Activated T-helper 1 cell treated with anti-CD3 and anti-CD28 coated beads, Interleukin-2, amount 50 U/mL, for 16 hours (primary cell): ENCODE measurements at regions not wholly inside any gene's neighbourhood (a gene's known extent, or its start where the extent isn't known, plus 50 kb on each side); places are given as distances from the start of the nearest gene placed in this dataset.
"Not testable (repeated sequence)": the region's sequence is repeated elsewhere in the genome, so short reads cannot be mapped to it uniquely, and the experiment has no call there.

Source experiments
- DNase-seq, 2 donors: peaks; one replicate each; pipeline ENCODE4 v3.0.0-alpha.2; 2020; ENCODE audit warnings: low read depth in 1 of 2, low spot score in 1 of 2

DNA sequence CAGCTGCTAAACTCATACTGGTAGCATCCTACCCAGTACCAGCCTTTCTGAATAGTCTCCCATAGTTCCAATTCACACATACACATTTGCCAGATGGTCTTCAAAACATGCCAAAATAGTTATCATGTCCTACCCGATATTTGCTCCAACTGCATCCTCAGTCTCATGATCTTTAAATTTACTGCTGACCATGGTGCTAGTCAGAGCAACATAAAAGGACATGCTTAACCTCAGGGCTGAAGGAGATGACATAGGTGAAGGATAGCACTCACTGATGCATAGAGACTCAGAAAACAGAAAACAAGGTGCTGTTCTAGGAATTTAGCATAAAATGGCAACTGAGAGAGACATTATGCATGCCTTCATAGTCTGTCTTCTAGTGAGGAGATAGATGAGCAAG lies 200.6 kb upstream of the CCL2 start:
- DNase-seq: no peak

DNA sequence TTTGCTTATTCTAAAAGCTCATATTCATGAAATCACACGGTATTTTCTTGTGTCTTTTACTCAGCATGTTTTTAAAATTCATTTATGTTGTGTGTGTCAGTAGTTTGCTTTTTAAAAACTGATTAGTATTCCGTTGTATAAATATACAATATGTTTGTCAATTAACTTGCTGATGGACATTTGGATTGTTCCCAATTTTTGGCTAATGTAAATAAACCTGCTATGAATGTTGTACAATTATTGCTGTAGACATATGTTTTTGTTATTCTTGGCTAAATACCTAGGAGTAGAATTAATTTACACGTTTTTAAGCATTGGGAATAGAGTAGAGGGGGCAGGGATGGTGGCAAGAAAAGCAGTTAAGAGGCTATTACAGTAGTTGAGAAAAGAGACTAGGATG lies 199.5 kb upstream of the CCL2 start:
- no peak for DNase-seq

DNA sequence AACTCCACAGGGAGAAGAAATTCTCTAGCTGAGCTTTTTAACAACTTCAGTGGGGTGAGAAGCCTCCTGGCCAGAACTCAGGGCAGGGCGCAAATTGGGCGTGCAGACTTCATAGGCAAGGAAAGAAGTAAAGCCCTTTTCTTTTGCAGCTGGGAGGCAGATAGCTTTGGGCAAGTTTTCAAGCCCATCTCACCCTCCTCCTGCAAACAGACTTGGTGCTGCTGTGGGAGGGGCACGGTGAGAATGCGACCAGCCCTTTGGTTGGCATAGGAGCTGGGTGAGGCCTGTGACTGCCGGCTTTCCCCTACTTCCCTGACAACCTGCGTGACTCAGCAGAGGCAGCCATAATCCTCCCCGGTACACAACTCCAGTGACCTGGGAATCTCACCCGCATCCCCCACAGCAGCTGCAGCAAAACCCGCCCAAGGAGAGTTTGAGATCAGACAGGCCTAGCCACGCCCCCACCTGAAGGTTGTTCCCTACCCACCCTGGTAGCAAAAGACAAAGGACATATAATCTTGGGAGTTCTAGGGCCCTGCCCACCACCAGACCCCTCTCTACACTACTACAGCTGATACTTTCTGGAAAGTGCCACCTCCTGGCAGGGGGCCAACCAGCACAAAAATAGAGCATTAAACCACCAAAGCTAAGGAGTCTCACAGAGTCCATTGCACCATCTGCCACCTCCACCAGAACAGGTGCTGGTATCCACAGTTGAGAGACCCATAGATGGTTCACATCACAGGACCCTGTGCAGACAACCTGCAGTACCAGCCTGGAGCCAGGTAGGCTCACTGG lies 195.5 kb upstream of the CCL2 start:
- no peak for DNase-seq

DNA sequence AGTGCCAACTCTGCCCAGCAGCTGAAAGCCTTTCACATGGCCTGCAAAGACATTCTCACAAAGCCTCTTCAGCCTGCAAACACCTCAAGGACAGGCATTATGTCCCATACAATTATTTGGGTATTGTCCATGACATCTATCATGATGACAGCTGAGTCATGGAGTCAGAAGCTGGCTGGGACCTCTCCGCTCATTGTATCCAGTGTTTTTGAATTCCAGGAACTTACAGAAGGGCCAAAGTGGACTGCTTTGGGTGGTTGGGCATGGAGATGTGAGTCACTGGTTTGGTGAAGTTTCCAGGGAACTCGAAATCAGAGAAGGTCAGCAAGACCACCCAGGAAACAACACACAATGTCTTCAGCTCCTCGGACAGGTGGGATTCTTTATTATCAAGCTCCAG lies 188.6 kb upstream of the CCL2 start:
- DNase-seq: no peak

DNA sequence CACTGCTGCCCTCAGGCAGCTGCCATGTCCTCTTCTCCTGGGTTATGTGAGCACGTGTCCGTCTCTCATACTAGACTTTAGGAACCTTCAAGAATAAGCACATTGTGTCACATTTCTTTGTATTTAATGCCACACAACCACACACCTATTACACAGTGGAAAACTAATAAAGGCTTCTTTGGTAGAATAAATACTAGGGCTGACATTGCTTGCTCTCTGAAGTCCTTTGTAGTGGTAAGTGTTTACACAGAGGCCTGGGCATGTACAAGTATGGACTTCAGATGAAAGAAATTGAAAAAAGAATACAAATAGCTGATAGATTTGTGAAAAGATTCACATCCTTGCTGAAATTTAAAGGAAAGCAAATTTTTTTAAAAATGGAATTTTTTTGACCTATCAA lies 188.1 kb upstream of the CCL2 start:
- no peak for DNase-seq

DNA sequence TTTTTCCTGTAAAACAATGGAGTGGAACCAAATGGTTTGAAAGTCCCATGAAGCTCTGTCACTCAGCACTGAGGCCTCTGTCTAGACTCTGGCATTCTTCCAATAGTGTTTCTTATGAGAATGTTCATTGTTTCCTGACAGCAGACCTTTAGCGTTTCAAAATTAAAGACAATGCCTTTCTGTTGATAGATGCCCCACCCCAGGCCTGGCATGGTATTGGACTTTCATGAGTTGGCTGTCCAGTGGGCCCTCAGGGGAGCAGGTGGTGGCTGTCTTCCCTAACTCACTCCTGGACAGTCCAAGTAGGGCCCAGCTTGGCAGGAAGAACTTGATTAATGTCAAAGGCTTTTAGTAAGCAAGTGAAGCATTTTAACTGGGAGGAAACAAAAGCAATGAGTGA lies 186.5 kb upstream of the CCL2 start:
- no peak for DNase-seq

DNA sequence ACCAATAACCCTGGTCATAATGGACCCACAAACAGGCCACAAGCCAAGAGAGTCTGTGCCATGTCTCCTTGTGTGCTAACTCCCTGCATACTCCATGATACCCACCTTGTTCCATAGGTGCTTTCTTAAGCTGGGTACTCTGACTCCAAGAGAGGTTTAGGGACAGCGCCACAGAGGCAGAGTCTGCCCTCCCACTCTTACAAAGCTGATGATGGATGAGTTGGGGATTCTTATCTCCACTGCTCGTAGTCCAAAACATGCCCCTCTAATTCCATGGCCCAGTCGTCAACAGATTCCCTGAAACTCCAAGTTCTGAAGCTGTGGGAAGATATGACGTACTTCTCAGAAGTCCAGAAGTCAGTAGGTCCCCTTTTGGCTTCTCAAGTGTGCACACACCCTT lies 184.4 kb upstream of the CCL2 start:
- DNase-seq: no peak

DNA sequence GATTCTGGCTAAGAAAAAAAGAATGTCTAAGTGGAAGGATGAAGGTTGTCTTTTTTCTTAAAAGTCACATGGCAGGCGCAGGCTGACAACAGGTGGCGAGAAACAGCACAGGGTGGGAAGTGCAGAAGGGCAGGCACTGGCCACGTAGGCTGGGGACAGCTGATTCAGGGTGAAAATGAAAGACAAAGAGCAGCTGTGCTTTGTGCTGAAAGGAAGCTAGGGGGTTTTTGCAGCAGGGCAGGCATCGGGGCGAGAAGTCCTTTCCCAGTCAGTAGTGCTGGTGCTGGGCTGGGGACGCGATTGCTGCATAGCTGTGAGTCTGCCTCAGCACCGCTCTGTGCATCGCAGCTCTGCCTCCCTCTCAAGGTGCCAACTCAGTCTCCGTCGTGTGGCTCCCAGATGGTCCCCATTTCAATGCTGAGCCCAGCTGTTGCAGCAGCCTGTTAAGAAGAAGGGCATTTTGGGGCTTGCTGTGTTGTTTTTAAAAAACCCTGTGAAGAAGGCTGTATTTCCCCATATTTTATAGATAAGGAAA lies 183.1 kb upstream of the CCL2 start:
- DNase-seq: no peak

DNA sequence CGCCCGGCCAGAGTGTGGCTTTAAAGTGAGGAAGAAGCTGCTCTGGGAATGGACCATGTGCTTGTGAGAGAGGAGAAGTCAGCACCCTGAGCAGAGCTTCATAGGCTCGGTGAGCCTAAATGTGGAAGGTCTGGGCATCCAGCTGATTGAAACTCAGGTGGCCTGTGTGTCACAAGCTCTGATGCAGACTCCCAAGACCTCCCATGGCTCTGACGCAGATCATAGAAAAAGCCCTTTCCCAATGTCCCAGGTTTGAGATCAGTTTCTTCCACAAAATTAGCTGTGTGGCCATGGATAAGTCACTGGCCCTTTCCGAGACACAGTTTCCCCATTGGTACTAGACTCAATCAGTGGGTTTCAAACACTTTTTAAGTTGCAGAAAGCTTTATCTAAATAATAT lies 180.0 kb upstream of the CCL2 start:
- DNase-seq: no peak

DNA sequence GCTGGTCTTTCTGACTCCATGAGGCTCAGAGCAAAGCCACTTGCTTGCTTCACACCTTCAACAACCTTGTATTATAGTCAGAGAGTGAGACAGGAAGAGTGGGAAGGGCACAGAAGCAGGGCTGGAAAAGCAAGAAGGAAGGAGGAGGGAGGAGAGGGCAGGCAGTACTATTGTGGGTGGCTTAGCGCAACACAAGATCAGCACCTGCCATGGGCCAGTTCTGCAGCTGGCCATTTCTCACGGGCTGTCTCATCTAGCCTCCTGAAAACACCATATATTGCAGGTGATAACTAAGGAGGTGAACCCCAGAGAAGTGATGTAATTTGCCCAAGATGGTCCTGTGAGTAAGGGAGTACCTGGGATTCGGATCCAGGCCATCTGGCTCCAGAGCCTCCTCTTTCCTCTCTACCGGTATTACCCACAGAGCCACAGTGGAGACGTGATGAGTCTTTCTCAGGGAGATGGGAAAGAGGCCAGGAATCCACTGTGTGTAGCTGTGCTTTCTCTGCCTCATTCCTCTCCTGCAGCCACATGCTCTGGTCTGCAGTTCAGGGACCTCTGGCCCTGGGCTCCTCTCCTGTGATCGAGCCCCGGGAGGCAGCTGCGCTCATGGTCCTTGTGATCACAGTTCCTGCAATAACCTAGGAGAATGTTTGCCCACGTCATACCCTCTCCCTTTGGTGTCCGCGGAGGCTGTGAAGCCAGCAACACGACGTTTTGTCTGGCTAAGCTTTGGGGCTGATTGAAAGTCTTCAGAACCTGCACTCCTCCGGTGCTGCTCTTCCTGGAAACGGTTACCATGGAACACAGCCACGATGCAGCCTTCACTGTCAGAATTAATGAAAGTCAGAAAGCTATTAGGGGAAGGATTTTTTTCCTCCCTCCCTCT lies 178.1 kb upstream of the CCL2 start:
- DNase-seq: no peak

DNA sequence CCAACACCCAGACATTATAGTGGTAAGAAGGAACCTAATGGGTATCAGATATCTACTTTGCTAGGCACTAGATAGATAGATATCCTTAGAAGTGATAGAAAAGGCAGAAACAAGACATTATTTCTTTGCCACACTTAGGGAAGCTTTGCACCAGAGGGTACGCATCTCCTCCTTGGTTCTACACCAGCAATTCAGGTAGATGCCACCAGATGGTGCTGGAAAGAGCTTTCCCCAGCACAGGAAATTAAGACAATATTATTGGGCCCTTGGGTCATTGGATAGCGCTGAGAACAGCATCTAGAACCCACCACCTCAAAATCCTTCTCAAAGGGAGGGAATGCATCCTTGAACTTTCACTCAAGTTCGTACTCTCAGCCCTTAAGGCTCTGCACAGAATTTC lies 173.8 kb upstream of the CCL2 start:
- no peak for DNase-seq

DNA sequence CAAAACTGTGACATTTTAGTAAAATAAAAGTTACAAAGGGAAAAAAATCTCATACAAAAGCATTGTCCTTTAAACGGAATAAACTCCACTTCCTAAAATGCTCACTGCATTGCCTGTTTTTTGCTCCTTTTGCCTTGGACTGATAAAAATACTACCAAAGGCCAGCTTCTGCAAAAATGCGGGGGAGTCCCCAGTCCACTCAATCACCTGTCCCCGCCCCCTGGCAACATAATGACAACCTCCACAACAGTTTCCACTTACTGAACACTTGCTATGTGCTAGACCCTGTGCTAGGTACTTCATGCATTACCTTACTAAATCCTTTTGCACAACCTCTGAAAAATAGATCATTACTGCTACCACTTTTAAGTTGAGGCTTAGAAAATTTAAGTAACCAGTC lies 172.7 kb upstream of the CCL2 start:
- DNase-seq: no peak

DNA sequence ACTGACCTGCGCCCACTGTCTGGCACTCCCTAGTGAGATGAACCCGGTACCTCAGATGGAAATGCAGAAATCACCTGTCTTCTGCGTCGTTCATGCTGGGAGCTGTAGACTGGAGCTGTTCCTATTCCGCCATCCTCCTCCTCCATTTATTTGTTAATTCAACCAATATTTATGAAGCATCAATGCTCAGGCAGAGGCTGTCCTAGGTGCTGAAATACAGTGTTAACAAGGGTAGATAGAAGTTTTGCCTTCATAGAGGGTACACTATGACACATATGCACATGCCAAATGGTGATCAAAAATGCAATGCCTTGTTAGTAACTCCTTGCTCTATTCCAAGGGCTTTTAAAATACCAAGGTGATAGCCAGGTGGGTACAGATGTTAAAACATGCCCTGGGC lies 166.0 kb upstream of the CCL2 start:
- DNase-seq: not testable (repeated sequence)

DNA sequence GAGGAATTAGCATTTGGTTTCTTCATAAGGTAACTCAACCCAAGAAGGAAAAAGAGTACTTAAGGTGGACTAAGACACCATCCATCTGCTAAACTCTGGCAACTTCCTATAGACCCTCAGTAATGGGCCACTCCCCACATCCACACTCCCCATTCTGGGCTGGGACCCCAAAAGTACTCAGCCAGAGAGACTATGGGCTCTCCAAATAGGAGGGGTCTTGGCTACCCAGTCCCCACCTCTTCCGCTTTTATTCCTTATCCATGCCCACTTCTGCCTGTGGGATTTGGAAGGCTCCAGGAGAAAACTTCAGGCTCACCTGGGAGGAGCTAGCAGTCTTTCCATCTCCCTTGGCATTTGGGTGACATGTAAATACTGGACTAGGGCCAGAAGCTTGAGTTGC lies 164.5 kb upstream of the CCL2 start:
- no peak for DNase-seq

DNA sequence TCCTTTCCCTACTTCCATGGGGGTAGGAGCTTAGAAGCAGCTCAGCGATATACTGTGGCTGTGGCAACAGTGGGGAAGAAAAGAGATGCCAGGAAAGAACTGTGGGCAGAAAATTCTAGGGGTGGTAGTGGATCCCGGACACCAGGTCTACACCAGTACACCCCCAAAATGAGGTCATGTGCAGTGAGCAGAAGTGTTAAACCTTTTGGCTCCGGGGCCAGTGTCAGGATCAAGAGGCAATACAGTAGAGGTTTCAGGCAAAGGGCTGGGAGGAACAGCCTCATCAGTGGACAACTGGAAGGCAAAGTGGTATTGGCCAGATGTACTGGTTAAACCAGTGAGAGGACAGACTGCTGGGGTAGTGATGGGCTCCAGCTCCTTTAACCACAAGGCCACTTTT lies 163.1 kb upstream of the CCL2 start:
- no peak for DNase-seq

DNA sequence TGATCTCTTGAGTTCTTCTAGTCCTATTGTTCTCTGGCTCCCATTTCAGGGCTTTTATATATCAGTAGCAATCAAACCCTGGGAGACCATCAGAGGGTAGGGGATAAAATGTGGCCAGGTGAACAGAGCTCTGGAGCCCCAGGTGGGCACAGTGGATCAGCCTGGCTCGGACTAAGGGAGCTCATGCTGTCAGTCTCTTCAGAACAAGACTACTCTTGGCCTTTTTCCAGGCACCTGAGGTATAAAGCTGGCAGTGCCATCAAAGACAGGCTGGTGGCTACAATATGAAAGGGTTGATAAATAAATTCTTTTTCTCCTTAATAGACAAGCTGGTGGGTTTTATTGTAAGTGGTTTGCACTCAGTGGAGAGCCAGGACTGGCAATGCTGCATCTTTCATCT lies 160.0 kb upstream of the CCL2 start:
- DNase-seq: no peak

DNA sequence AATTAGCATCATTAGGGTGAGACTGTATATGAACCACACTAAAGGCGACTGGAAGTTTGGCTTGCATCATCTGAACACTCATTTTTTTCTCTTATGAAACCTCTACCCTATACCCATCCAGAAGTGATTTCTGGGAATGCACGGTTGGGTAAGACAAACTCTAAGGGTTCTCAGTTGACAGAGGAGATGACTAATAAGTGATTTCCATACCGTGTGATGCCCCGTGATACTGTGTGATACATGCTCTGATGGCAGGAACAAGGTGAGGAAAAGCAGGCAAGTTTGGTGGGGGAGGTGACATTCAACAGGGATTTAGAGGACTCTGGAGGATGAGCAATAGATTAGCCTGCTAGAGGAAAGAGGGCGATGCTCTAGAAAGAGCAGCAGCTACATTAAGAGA lies 156.4 kb upstream of the CCL2 start:
- DNase-seq: no peak

DNA sequence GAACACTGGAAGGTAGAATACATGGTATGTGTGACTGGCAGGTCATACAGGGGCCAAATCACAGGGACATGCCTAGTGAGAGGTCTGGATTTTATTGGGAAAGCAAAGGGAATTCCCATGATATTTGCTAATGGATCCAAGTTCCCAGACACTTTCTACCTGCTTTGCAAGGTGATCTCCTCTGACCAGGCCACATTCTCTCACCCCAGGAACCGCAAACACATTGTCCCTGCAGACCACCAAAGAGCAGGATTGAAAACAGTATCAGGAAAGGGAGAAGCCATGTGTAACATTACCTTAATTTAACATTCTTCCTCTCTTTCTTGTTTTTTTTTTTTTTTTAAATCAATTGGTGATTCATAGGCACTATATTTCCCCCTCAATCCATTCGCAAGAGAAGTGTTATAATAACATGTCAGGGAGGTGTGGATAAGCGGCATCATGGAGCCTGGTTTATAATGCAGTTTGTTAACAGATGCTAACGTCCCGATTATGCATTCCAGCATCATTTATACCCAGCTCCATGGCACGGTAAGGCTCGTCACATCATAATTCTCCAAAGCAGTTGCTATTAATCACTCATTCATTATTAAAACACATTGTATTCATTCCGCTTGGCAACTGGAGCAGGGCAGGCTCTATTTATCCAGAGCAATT lies 155.1 kb upstream of the CCL2 start:
- DNase-seq: no peak

DNA sequence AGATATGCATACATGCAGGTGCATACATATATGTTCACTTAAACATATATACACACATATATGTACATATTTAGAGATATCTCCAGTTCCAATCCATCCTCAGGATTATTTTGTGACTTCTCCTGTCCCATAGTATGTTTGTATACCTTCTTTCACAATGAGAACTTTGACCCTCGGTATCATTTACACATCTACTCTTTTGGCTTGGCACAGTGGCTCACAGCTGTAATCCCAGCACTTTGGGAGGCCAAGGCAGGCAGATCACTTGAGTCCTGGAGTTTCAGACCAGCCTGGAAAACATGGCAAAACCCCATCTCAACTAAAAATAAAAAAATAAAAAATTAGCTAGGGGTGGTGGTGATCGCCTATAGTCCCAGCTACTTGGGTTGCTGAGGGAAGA lies 148.1 kb upstream of the CCL2 start:
- no peak for DNase-seq

DNA sequence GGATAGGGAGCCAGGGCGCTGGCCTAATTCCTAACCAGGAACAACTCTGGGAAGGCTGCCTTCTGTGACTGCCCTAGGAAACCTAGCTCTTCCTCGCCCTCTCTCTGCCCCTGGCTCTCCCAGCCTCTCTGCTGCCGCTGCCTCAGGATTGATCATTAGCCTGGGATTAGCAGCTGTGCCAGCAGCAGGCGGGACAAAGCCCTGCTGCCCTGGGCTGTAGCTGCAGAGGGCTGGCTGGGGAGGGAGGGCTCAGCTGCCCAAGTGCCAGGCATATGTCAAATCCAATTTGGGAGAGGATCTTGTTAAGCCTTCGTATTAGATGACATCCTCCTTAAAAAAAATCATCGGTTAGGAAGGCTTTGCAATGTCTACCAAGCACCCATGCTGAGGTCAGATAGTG lies 144.8 kb upstream of the CCL2 start:
- DNase-seq: no peak

DNA sequence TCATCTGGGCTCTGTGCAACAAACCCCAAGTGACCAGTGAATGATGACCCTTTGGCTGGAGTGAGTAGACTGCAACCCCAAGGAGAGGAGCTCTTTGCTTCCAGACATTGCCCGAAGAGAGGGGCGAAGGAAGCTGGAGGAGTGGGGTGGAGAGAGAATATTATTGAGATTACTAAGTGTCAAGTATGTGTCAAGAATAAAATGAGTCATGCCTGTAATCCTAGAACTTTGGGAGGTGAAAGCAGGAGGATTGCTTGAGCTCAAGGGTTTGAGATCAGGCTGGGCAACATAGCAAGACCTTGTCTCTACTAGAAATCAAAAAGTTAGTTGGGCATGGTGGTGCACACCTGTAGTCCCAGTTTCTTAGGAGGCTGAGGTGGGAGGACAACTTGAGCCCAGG lies 142.0 kb upstream of the CCL2 start:
- DNase-seq: no peak

DNA sequence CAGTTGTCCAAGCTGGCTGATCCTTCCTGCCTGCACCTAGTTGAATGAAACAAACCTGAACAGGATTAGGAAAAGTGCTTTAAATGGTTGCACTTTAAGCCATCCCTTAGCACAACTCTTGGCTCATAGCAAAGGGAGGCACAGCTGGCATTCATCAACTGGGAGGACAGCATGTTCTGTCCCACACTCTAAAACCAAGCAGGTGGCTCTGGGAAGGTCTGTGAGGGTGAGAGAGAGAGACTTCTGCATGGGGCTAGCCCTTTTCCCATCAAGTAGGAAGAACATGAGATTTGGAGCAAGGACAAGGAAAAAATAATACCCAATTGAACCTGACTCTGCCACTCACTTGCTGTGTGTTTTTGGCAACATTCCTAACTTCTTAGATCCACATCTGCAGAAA lies 140.9 kb upstream of the CCL2 start:
- DNase-seq: no peak
